OCI-LY3 (cell line): ENCODE measurements at regions not wholly inside any gene's neighbourhood (a gene's known extent, or its start where the extent isn't known, plus 50 kb on each side); places are given as distances from the start of the nearest gene placed in this dataset.

Experiments
- H2AFZ ChIP-seq: fragments of 200-600, 300-600 bp; shearing (Covaris generic); 2 replicates; pipeline ENCODE4 v1.6.0; 2014; ENCODE audit warnings: antibody characterized with exemption, low read depth, low read length
- H3K27ac ChIP-seq: fragments of 200-600, 300-600 bp; sonication (generic); 2 replicates; pipeline ENCODE4 v1.5.1; 2014; ENCODE audit warnings: mild to moderate bottlenecking, low read length, moderate library complexity, mixed read lengths
- H3K27me3 ChIP-seq: fragments of 200-600, 300-600 bp; sonication (generic); 2 replicates; pipeline ENCODE4 v1.6.1; 2014; ENCODE audit warnings: low read depth, low read length, mixed read lengths
- H3K36me3 ChIP-seq: fragments of 200-600, 300-600 bp; sonication (generic); replicated peaks from 2 replicates; pipeline ENCODE3; 2014; ENCODE audit warnings: low read depth, low read length, mixed read lengths
- H3K4me1 ChIP-seq: fragments of 300-600, 200-600 bp; sonication (generic); 2 replicates; pipeline ENCODE4 v1.6.1; 2014; ENCODE audit warnings: low read length, mixed read lengths
- H3K4me2 ChIP-seq: fragments of 200-600, 300-600 bp; sonication (generic); 2 replicates; pipeline ENCODE4 v1.6.1; 2014; ENCODE audit warnings: low read length, mixed read lengths
- H3K4me3 ChIP-seq: fragments of 300-600, 200-600 bp; sonication (generic); 2 replicates; pipeline ENCODE4 v1.5.1; 2014; ENCODE audit warnings: antibody characterized with exemption, mild to moderate bottlenecking, low read length, moderate library complexity
- H3K79me2 ChIP-seq: fragments of 300-600, 200-600 bp; shearing (Covaris generic); 2 replicates; pipeline ENCODE4 v1.6.1; 2014; ENCODE audit warnings: mild to moderate bottlenecking, low read length, mixed read lengths
- H3K9ac ChIP-seq: fragments of 300-600, 200-600 bp; shearing (Covaris generic); 2 replicates; pipeline ENCODE4 v1.6.0; 2014; ENCODE audit warnings: mild to moderate bottlenecking, low read length, moderate library complexity
- H3K9me3 ChIP-seq: fragments of 200-600, 300-600 bp; shearing (Covaris generic); 2 replicates; pipeline ENCODE4 v1.6.1; 2014; ENCODE audit warnings: low read length, mixed read lengths; ENCODE audit not compliant: insufficient read depth
- H4K20me1 ChIP-seq: fragments of 200-600, 300-600 bp; sonication (generic); 2 replicates; pipeline ENCODE4 v1.6.1; 2016; ENCODE audit warnings: low read length, mixed read lengths; ENCODE audit not compliant: insufficient read depth
- CTCF ChIP-seq: fragments of 200-600, 300-600 bp; sonication (generic); IDR thresholded peaks from 2 replicates; pipeline ENCODE4 v1.5.1; 2014; ENCODE audit warnings: antibody characterized with exemption, low read length, low read depth
- EZH2phosphoT487 ChIP-seq: fragments of 200-600 bp; shearing (Covaris generic); IDR thresholded peaks from 2 replicates; pipeline ENCODE4 v1.6.1; 2018; ENCODE audit warnings: antibody characterized with exemption, mixed run types, low read depth

GRCh38 chr6:88558981-88559380 is 392.8 kb upstream of the CNR1 start:
- no peak overlapping the region for H3K9ac ChIP-seq
- peaks cover 3% of the 10 kb centered on the region for H3K4me1 ChIP-seq
- H4K20me1 ChIP-seq: no peaks in the 10 kb centered on the region
- no peak overlapping the region for H3K27ac ChIP-seq
- no peak for TF ChIP-seq EZH2phosphoT487
- no peak overlapping the region for H3K4me3 ChIP-seq
- no peaks in the 10 kb centered on the region for H3K27me3 ChIP-seq
- H3K79me2 ChIP-seq: no peaks in the 10 kb centered on the region
- no peak overlapping the region for H3K4me2 ChIP-seq
- no peaks in the 10 kb centered on the region for H3K9me3 ChIP-seq
- H2AFZ ChIP-seq: no peak overlapping the region
- no peaks in the 10 kb centered on the region for H3K36me3 ChIP-seq

- Histone ChIP-seq H3K36me3 (no peaks in the 10 kb centered on the region), H3K9me3 (no peaks in the 10 kb centered on the region), H3K79me2 (no peaks in the 10 kb centered on the region), H4K20me1 (no peaks in the 10 kb centered on the region), H3K27ac (no peak overlapping the region), H3K4me3 (no peak overlapping the region), H2AFZ (no peak overlapping the region), H3K27me3 (no peaks in the 10 kb centered on the region), H3K4me2 (no peak overlapping the region), H3K4me1 (peaks cover 11% of the 10 kb centered on the region), H3K9ac (no peak overlapping the region)
- TF ChIP-seq CTCF: no peak
- TF ChIP-seq EZH2phosphoT487: no peak
Observed at GRCh38 chr6:88556663-88557062, 390.5 kb upstream of the CNR1 start.

- Histone ChIP-seq H3K9me3 (no peaks in the 10 kb centered on the region), H3K79me2 (no peaks in the 10 kb centered on the region), H2AFZ (no peak overlapping the region), H3K4me1 (peaks cover 20% of the 10 kb centered on the region), H3K4me2 (no peak overlapping the region), H3K27me3 (no peaks in the 10 kb centered on the region), H3K27ac (no peak overlapping the region), H4K20me1 (no peaks in the 10 kb centered on the region), H3K36me3 (no peaks in the 10 kb centered on the region), H3K9ac (no peak overlapping the region), H3K4me3 (no peak overlapping the region)
- TF ChIP-seq CTCF: no peak
- no peak for TF ChIP-seq EZH2phosphoT487
Observed at GRCh38 chr6:88548891-88549505, 382.9 kb upstream of the CNR1 start.

GRCh38 chr6:88547768-88548167 is 381.6 kb upstream of the CNR1 start:
- TF ChIP-seq EZH2phosphoT487 (no peak), CTCF (no peak)
- no peaks in the 10 kb centered on the region for H3K27me3 ChIP-seq
- H3K27ac ChIP-seq: no peak overlapping the region
- H3K4me2 ChIP-seq: no peak overlapping the region
- no peak overlapping the region for H3K4me3 ChIP-seq
- H4K20me1 ChIP-seq: no peaks in the 10 kb centered on the region
- no peaks in the 10 kb centered on the region for H3K9me3 ChIP-seq
- no peak overlapping the region for H3K9ac ChIP-seq
- no peak overlapping the region for H2AFZ ChIP-seq
- no peaks in the 10 kb centered on the region for H3K36me3 ChIP-seq
- no peaks in the 10 kb centered on the region for H3K79me2 ChIP-seq
- H3K4me1 ChIP-seq: peaks cover 12% of the 10 kb centered on the region

- H3K36me3 ChIP-seq: no peaks in the 10 kb centered on the region
- peak overlapping the region; percentile 5; the same call in 1 of the 2 replicates for H3K4me2 ChIP-seq
Observed at GRCh38 chr6:88545991-88546390, 379.8 kb upstream of the CNR1 start.

More at GRCh38 chr6:88545991-88546390, 379.8 kb upstream of the CNR1 start:
- no peak for TF ChIP-seq CTCF
- TF ChIP-seq EZH2phosphoT487: no peak
- no peak overlapping the region for H2AFZ ChIP-seq
- no peak overlapping the region for H3K4me3 ChIP-seq
- no peak overlapping the region for H3K27ac ChIP-seq
- peaks cover 12% of the 10 kb centered on the region for H3K4me1 ChIP-seq
- H3K9me3 ChIP-seq: no peaks in the 10 kb centered on the region
- H3K27me3 ChIP-seq: no peaks in the 10 kb centered on the region
- H3K79me2 ChIP-seq: no peaks in the 10 kb centered on the region
- H4K20me1 ChIP-seq: no peaks in the 10 kb centered on the region
- no peak overlapping the region for H3K9ac ChIP-seq
